ENCODE measurements at regions not wholly inside any gene's neighbourhood (a gene's known extent, or its start where the extent isn't known, plus 50 kb on each side); places are given as distances from the start of the nearest gene placed in this dataset.

GRCh38 chr1:96978901-96979300 lies 257.3 kb downstream of the PTBP2 start:
- Histone ChIP-seq H2BK12ac (ENCODE audit: insufficient read length, low read depth, low read length) (no peak overlapping the region), H4K8ac (replicated peaks; ENCODE audit: insufficient read length, low read depth, low read length) (no peak overlapping the region), H2AFZ (ENCODE audit: low read length) (no peak overlapping the region), H2AK5ac (ENCODE audit: insufficient read length, low read length) (no peak overlapping the region), H2BK15ac (ENCODE audit: low read depth, low read length) (no peak overlapping the region), H4K20me1 (ENCODE audit: control insufficient read depth, insufficient read depth, insufficient read length) (no peaks in the 10 kb centered on the region), H3K9me3 (ENCODE audit: control insufficient read depth, low read depth, low read length) (no peaks in the 10 kb centered on the region), H3T11ph (ENCODE audit: low read length) (no peak overlapping the region), H3K56ac (ENCODE audit: insufficient read length, low read depth, low read length) (no peak overlapping the region), H3K4ac (ENCODE audit: low read depth, low read length) (no peak overlapping the region), H4K91ac (ENCODE audit: insufficient read length, low read depth, low read length) (no peak overlapping the region), H3K18ac (ENCODE audit: insufficient read length, low read depth, low read length) (no peak overlapping the region), H3K23ac (ENCODE audit: insufficient read length, low read depth, low read length) (no peak overlapping the region), H3K27ac (ENCODE audit: insufficient read length, low read depth, low read length) (no peak overlapping the region), H3K79me1 (ENCODE audit: insufficient read depth, low read depth, low read length, poor library complexity, severe bottlenecking) (no peaks in the 10 kb centered on the region), H3K4me1 (ENCODE audit: insufficient read depth, low read length) (no peaks in the 10 kb centered on the region; the same call in 1 of the 2 replicates), H2BK120ac (ENCODE audit: low read depth, low read length, poor library complexity, severe bottlenecking) (no peak overlapping the region), H2BK5ac (ENCODE audit: insufficient read length, low read length) (no peak overlapping the region), H2BK20ac (ENCODE audit: low read depth, low read length, poor library complexity, severe bottlenecking) (no peak overlapping the region), H3K79me2 (ENCODE audit: insufficient read depth, low read length) (no peaks in the 10 kb centered on the region), H4K5ac (ENCODE audit: insufficient read length, low read depth, low read length) (no peak overlapping the region), H3K27me3 (ENCODE audit: insufficient read depth, low read length) (no peaks in the 10 kb centered on the region), H3K4me2 (ENCODE audit: insufficient read depth, insufficient read length, low read length) (peak overlapping the region; percentile 11), H3K23me2 (ENCODE audit: insufficient read length, low read depth, low read length, poor library complexity, severe bottlenecking) (no peaks in the 10 kb centered on the region), H3K9ac (ENCODE audit: extremely low read depth, insufficient read length, low read length) (no peak overlapping the region), H3K14ac (ENCODE audit: insufficient read depth, low read length) (no peak overlapping the region)
- Mint-ChIP-seq H3K4me3 (no peak overlapping the region), H3K36me3 (ENCODE audit: insufficient read depth in 1 of 3, low read depth in 3 of 3) (no peaks in the 10 kb centered on the region), H3K4me1 (peaks cover 10 to 11% of the 10 kb centered on the region in 2 experiments; a peak in 3 of 4 replicates), H3K27me3 (ENCODE audit: low read depth) (no peaks in the 10 kb centered on the region), H3K27ac (no peak overlapping the region), H3K9me3 (no peaks in the 10 kb centered on the region)
- no CpG with 5 or more reads among the region's 4 CpGs for WGBS (ENCODE audit: extremely low coverage, insufficient read length, low lambda C conversion rate)
- TF ChIP-seq, protein P1, sequence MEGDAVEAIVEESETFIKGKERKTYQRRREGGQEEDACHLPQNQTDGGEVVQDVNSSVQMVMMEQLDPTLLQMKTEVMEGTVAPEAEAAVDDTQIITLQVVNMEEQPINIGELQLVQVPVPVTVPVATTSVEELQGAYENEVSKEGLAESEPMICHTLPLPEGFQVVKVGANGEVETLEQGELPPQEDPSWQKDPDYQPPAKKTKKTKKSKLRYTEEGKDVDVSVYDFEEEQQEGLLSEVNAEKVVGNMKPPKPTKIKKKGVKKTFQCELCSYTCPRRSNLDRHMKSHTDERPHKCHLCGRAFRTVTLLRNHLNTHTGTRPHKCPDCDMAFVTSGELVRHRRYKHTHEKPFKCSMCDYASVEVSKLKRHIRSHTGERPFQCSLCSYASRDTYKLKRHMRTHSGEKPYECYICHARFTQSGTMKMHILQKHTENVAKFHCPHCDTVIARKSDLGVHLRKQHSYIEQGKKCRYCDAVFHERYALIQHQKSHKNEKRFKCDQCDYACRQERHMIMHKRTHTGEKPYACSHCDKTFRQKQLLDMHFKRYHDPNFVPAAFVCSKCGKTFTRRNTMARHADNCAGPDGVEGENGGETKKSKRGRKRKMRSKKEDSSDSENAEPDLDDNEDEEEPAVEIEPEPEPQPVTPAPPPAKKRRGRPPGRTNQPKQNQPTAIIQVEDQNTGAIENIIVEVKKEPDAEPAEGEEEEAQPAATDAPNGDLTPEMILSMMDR (conservative IDR thresholded peaks at IDR 0.05): no peak
- no peak for DNase-seq

Data from H9 (cell line).